ENCODE measurements at regions not wholly inside any gene's neighbourhood (a gene's known extent, or its start where the extent isn't known, plus 50 kb on each side); places are given as distances from the start of the nearest gene placed in this dataset.

GRCh38 chr1:29782846-29783507, 546.7 kb downstream of the PTPRU start:
- TF ChIP-seq CTCF (IDR thresholded peaks at IDR 0.05) (no peak), POLR2A (IDR thresholded peaks at IDR 0.05) (no peak)
